ENCODE measurements at regions not wholly inside any gene's neighbourhood (a gene's known extent, or its start where the extent isn't known, plus 50 kb on each side); places are given as distances from the start of the nearest gene placed in this dataset.

GRCh38 chr11:129613071-129613470 lies 202.6 kb upstream of the TMEM45B start:
- no peak for TF ChIP-seq RAD21 (IDR thresholded peaks at IDR 0.05; ENCODE audit: low read length)
- no peak for TF ChIP-seq POLR2A (IDR thresholded peaks at IDR 0.05; ENCODE audit: low read depth, low read length)
- no peak for TF ChIP-seq RCOR1 (IDR thresholded peaks at IDR 0.05; ENCODE audit: insufficient replicate concordance, low read length)
- TF ChIP-seq, protein P1, sequence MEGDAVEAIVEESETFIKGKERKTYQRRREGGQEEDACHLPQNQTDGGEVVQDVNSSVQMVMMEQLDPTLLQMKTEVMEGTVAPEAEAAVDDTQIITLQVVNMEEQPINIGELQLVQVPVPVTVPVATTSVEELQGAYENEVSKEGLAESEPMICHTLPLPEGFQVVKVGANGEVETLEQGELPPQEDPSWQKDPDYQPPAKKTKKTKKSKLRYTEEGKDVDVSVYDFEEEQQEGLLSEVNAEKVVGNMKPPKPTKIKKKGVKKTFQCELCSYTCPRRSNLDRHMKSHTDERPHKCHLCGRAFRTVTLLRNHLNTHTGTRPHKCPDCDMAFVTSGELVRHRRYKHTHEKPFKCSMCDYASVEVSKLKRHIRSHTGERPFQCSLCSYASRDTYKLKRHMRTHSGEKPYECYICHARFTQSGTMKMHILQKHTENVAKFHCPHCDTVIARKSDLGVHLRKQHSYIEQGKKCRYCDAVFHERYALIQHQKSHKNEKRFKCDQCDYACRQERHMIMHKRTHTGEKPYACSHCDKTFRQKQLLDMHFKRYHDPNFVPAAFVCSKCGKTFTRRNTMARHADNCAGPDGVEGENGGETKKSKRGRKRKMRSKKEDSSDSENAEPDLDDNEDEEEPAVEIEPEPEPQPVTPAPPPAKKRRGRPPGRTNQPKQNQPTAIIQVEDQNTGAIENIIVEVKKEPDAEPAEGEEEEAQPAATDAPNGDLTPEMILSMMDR (conservative IDR thresholded peaks at IDR 0.05; ENCODE audit: low read depth, low read length) = no peak
- no peak for TF ChIP-seq BHLHE40 (IDR thresholded peaks at IDR 0.05; ENCODE audit: low read depth, low read length)
- no peak for TF ChIP-seq CHD1 (IDR thresholded peaks at IDR 0.05; ENCODE audit: low read depth, low read length)
- TF ChIP-seq CEBPB (IDR thresholded peaks at IDR 0.05; ENCODE audit: low read depth, low read length) = no peak

Data from IMR-90 (cell line).